Tibial nerve (tissue), 4 donors: ENCODE measurements at regions not wholly inside any gene's neighbourhood (a gene's known extent, or its start where the extent isn't known, plus 50 kb on each side); places are given as distances from the start of the nearest gene placed in this dataset.
"Not testable (repeated sequence)": the region's sequence is repeated elsewhere in the genome, so short reads cannot be mapped to it uniquely, and the experiment has no call there.

Source experiments
- DNase-seq, 2 donors: peaks; one replicate each; pipeline ENCODE4 v3.0.0-alpha.2; 2019; ENCODE audit warnings: low spot score in 2 of 2
- H3K27ac ChIP-seq, 4 donors: fragments of 200-600 bp; sonication (generic) in 3 of 4; one replicate each; pipeline ENCODE4 v1.5.1; 2017 to 2019; ENCODE audit warnings: mild to moderate bottlenecking in 1 of 4
- H3K27me3 ChIP-seq, 2 donors: fragments of 200-600 bp; sonication (generic) in 1 of 2; one replicate each; pipeline versions ENCODE4 v1.5.1 to v1.6.0; 2017 to 2019
- H3K36me3 ChIP-seq, 3 donors: fragments of 200-600 bp; sonication (generic); one replicate each; pipeline ENCODE4 v1.5.1; 2018 to 2019
- H3K4me1 ChIP-seq, 4 donors: fragments of 200-600 bp; sonication (generic) in 3 of 4; one replicate each; pipeline ENCODE4 v1.5.1; 2017 to 2019
- H3K4me3 ChIP-seq, 4 donors: fragments of 200-600 bp; sonication (generic) in 3 of 4; one replicate each; pipeline ENCODE4 v1.5.1; 2017 to 2019; ENCODE audit warnings: mild to moderate bottlenecking in 1 of 4, moderate library complexity in 1 of 4
- H3K9me3 ChIP-seq, 4 donors: fragments of 200-600 bp; sonication (generic) in 3 of 4; one replicate each; pipeline ENCODE4 v1.5.1; 2017 to 2019
- EP300 ChIP-seq, 2 donors: sonication (generic); formaldehyde crosslinking; IDR thresholded peaks; one replicate each; pipeline ENCODE4 v1.6.1; 2017; ENCODE audit warnings: antibody characterized with exemption in 2 of 2, mild to moderate bottlenecking in 1 of 2
- POLR2A ChIP-seq, 2 donors: fragments of 450-650 bp; IDR thresholded peaks; one replicate each; pipeline ENCODE4 v1.6.1; 2017; ENCODE audit warnings: antibody characterized with exemption in 2 of 2, mild to moderate bottlenecking in 2 of 2, moderate library complexity in 2 of 2
- WGBS, 2 donors: methylation state at CpG; one replicate each; pipeline ENCODE4 v1.1.5; 2018; 5-methylcytosine and 5-hydroxymethylcytosine counted together
- TF ChIP-seq, protein P1 (sequence below), 5 experiments: fragments of 200-600 bp in 3 of 5; fragments of 450-650 bp in 2 of 5; sonication (generic) in 3 of 5; IDR thresholded peaks; one replicate each; pipeline ENCODE4 v1.5.1; 2016 to 2019; ENCODE audit warnings: antibody characterized with exemption in 5 of 5, mild to moderate bottlenecking in 3 of 5, moderate library complexity in 2 of 5

GRCh38 chr2:189238903-189239302 is 59.3 kb upstream of the COL5A2 start:
- TF ChIP-seq EP300 (IDR thresholded peaks at IDR 0.05) (no peak), POLR2A (IDR thresholded peaks at IDR 0.05) (no peak)
- Histone ChIP-seq H3K9me3 (peaks cover 0 to 6% (median 0%) of the 10 kb centered on the region in 4 donors), H3K36me3 (no peaks in the 10 kb centered on the region), H3K27me3 (no peaks in the 10 kb centered on the region), H3K27ac (no peak overlapping the region), H3K4me3 (no peak overlapping the region), H3K4me1 (no peaks in the 10 kb centered on the region)
- no peak for DNase-seq

DNA sequence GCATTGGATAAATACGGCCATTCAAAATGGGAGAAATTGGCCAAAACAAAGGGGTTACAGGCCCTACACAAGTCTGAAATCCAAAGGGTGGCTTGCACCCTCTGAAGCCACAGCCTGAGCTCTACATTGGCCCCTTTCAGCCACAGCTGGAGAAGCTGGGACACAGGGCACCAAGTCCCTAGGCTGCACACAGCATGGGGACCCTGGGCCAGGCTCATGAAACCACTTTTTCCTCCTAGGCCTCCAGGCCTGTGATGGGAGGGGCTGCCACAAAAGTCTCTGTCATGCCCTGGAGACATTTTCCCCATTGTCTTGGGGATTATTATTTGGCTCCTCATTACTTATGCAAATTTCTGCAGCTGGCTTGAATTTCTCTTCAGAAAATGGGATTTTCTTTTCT is 64.3 kb upstream of the COL5A2 start:
- DNase-seq, H3K36me3 ChIP-seq, H3K4me3 ChIP-seq, H3K9me3 ChIP-seq, H3K4me1 ChIP-seq, H3K27me3 ChIP-seq, H3K27ac ChIP-seq: not testable (repeated sequence)
- 92 to 100% methylated on average over 1 of the region's 1 CpG for WGBS, 2 donors

- H3K9me3 ChIP-seq = peaks cover 0 to 7% (median 0%) of the 10 kb centered on the region in 4 donors
- no peak overlapping the region for H3K27ac ChIP-seq
- DNase-seq = no peak
- no peaks in the 10 kb centered on the region for H3K27me3 ChIP-seq
- H3K36me3 ChIP-seq = no peaks in the 10 kb centered on the region
- no peaks in the 10 kb centered on the region for H3K4me1 ChIP-seq
- TF ChIP-seq POLR2A (IDR thresholded peaks at IDR 0.05) (no peak), EP300 (IDR thresholded peaks at IDR 0.05) (no peak)
- TF ChIP-seq, protein P1, sequence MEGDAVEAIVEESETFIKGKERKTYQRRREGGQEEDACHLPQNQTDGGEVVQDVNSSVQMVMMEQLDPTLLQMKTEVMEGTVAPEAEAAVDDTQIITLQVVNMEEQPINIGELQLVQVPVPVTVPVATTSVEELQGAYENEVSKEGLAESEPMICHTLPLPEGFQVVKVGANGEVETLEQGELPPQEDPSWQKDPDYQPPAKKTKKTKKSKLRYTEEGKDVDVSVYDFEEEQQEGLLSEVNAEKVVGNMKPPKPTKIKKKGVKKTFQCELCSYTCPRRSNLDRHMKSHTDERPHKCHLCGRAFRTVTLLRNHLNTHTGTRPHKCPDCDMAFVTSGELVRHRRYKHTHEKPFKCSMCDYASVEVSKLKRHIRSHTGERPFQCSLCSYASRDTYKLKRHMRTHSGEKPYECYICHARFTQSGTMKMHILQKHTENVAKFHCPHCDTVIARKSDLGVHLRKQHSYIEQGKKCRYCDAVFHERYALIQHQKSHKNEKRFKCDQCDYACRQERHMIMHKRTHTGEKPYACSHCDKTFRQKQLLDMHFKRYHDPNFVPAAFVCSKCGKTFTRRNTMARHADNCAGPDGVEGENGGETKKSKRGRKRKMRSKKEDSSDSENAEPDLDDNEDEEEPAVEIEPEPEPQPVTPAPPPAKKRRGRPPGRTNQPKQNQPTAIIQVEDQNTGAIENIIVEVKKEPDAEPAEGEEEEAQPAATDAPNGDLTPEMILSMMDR (IDR thresholded peaks at IDR 0.05) = no peak
- H3K4me3 ChIP-seq = no peak overlapping the region
- WGBS, 2 donors = 96 to 98% methylated on average over 1 of the region's 1 CpG
Measured at GRCh38 chr2:189247276-189247675, 67.7 kb upstream of the COL5A2 start.

GRCh38 chr2:189248141-189248540 is 68.6 kb upstream of the COL5A2 start:
- TF ChIP-seq EP300 (IDR thresholded peaks at IDR 0.05) (no peak), POLR2A (IDR thresholded peaks at IDR 0.05) (no peak)
- TF ChIP-seq, protein P1 (IDR thresholded peaks at IDR 0.05) = no peak

GRCh38 chr2:189249171-189249570 is 69.6 kb upstream of the COL5A2 start:
- no peak for DNase-seq
- Histone ChIP-seq H3K36me3 (no peaks in the 10 kb centered on the region), H3K27ac (no peak overlapping the region), H3K4me1 (peaks cover 0 to 12% (median 0%) of the 10 kb centered on the region in 4 donors), H3K27me3 (no peaks in the 10 kb centered on the region), H3K9me3 (no peaks in the 10 kb centered on the region), H3K4me3 (no peak overlapping the region)
- TF ChIP-seq EP300 (IDR thresholded peaks at IDR 0.05) (no peak), POLR2A (IDR thresholded peaks at IDR 0.05) (no peak)
- TF ChIP-seq, protein P1 (IDR thresholded peaks at IDR 0.05) = no peak

More at GRCh38 chr2:189248141-189248540, 68.6 kb upstream of the COL5A2 start:
- Histone ChIP-seq H3K27ac (no peak overlapping the region), H3K27me3 (no peaks in the 10 kb centered on the region), H3K4me3 (no peak overlapping the region), H3K36me3 (no peaks in the 10 kb centered on the region), H3K4me1 (peaks cover 0 to 2% (median 0%) of the 10 kb centered on the region in 4 donors), H3K9me3 (peaks cover 0 to 7% (median 0%) of the 10 kb centered on the region in 4 donors)
- 20 to 23% methylated on average over 1 of the region's 1 CpG for WGBS, 2 donors
- DNase-seq = no peak

- H3K27ac ChIP-seq = no peak overlapping the region
- WGBS, 2 donors = 96% methylated on average over 5 of the region's 5 CpGs
- TF ChIP-seq, protein P1 (IDR thresholded peaks at IDR 0.05) = no peak
- TF ChIP-seq POLR2A (IDR thresholded peaks at IDR 0.05) (no peak), EP300 (IDR thresholded peaks at IDR 0.05) (no peak)
Measured at GRCh38 chr2:189249901-189250300, 70.3 kb upstream of the COL5A2 start.

More at GRCh38 chr2:189249901-189250300, 70.3 kb upstream of the COL5A2 start:
- Histone ChIP-seq H3K4me3 (no peak overlapping the region), H3K36me3 (no peaks in the 10 kb centered on the region), H3K9me3 (no peaks in the 10 kb centered on the region), H3K27me3 (no peaks in the 10 kb centered on the region), H3K4me1 (peaks cover 0 to 19% (median 3%) of the 10 kb centered on the region in 4 donors)
- no peak for DNase-seq
